H1 (cell line): ENCODE measurements at regions not wholly inside any gene's neighbourhood (a gene's known extent, or its start where the extent isn't known, plus 50 kb on each side); places are given as distances from the start of the nearest gene placed in this dataset.

Experiments
- KDM4A ChIP-seq: IDR thresholded peaks from one replicate; pipeline ENCODE4 v1.7.1; 2012; ENCODE audit warnings: low read depth, mild to moderate bottlenecking, moderate library complexity, low read length, inconsistent platforms; ENCODE audit not compliant: severe bottlenecking
- SP4 ChIP-seq: IDR thresholded peaks from 2 replicates; pipeline ENCODE4 v1.6.1; 2012; ENCODE audit warnings: low read length, inconsistent platforms
- TEAD4 ChIP-seq: IDR thresholded peaks from 2 replicates; pipeline ENCODE4 v1.6.1; 2012; ENCODE audit warnings: low read depth, low read length, inconsistent platforms, mixed read lengths

DNA sequence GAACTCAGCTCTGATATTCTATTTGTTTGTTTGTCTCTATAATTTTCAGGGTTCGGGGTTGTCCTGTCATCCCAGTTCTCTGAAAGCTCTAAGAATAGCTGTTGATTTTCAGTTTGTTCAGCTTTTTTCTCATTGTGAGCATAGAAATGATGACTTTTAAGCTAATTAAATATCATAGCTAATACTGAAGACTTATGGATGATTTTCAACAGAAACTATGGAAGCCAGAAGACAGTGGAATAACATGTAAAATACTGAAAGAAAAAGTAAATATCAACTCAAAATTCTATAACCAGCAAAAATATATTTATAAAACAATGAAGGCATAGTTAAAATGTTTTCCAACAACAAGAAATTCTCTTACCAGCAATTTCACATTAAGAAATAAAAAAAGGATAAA is 96.4 kb upstream of the ETV1 start (continued):
- no peak for TF ChIP-seq SP4
- no peak for TF ChIP-seq KDM4A
- no peak for TF ChIP-seq TEAD4
